Fibroblast of skin of right quadriceps (primary cell): ENCODE measurements at regions not wholly inside any gene's neighbourhood (a gene's known extent, or its start where the extent isn't known, plus 50 kb on each side); places are given as distances from the start of the nearest gene placed in this dataset.

Experiments used
- DNase-seq: peaks from one replicate; pipeline ENCODE4 v3.0.0-alpha.2; 2013

DNA sequence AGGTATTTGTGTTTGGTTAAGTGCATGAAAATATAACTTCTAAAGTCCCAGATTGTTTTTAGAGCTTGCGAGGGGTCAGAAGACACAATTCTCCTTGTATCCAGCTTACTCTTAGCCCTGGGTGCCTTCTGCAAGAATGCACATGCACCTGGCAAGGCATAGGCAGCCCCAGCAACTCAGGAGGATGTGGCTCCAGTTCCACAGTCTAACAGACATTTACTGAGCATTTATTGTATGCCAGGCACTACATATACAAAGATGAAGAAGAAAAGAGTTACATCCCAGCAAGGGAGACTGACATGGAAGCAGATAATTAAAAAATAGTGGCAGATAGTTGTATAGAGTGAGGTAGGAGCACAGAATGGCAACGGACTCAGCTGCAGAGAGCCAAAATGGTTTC, 101.1 kb upstream of the FRY start:
- no peak for DNase-seq

DNA sequence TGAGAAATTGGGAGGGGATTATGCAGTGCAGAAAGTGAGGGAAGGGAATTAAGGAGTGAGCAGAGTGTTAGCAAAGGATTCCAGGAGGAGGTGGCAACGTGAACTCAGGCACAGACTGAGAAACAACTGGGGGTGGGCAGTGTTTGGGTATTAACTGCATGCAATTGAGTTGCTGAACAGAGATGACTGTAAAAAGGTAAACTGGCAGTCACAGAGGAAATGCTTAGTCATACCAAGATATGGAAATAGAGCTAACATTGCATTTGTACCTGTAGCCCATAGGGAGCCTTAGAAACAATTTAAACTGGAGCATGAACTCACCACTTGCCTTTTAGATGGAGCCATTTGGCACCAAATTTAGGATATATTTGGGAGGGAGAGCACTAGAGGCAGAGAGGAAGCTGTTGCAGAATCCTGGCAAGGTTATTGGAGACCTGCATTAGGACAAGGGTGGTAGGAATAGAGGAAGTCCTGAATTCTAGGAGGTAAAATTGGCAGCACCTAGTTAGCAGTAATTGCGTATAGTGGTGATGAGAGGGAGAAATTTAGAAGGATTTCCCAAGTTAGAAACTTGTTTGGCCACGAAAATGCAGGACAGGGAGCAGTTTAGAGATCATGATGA, 100.6 kb upstream of the FRY start:
- no peak for DNase-seq

DNA sequence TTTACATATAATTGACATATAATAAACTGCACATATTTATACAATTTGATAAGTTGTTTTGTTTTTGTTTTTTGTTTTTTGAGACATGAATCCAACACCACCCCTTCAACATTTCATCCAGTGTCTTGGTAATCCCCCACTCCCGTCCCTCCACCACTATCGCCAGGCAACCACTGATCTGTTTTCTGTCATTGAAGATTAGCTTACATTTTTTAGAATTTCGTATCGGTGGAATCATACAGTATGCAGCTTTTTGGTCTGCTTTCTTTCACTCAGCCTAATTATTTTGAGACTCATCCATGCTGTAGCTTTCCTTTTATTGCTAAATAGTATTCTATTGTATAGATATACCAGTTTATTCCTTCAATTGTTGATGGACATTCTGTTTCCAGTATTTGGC, 94.1 kb upstream of the FRY start:
- no peak for DNase-seq

DNA sequence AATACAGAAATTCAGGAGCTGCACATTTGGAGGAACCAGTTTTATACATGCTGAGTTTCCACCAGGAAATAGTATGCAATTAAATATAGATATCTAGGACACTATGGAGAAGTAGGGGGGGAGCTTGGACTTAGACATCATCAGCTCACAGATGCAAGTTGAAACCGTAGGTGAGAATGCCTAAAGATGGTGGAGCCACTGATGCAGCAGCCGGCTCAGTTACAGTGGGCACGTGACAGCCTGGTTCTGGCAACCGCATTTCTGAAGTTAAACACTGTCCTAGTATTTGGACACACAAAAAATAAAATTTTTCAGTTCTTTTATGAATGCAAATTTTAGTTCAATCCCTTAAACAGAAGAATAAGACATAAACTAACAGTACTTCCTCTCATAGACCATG, 91.5 kb upstream of the FRY start:
- no peak for DNase-seq

DNA sequence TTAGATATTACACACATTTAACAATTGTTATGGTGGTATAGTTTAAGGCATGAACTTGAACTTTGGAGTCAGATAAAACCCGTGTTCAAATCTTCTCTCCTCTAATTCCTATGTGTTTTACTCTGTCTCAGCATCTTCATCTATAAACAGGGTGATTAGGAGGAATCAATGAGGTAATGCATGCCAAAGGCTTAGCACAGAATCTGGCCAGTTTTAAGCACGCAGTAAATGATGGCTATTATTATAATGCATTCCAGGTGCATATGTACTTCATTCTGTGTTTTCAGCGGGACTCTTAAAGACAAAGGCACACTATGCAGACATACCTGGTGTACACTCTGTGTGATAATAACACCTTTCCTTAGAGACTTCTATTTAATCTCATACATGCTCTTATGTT, 88.0 kb upstream of the FRY start:
- DNase-seq = peak; percentile 27

DNA sequence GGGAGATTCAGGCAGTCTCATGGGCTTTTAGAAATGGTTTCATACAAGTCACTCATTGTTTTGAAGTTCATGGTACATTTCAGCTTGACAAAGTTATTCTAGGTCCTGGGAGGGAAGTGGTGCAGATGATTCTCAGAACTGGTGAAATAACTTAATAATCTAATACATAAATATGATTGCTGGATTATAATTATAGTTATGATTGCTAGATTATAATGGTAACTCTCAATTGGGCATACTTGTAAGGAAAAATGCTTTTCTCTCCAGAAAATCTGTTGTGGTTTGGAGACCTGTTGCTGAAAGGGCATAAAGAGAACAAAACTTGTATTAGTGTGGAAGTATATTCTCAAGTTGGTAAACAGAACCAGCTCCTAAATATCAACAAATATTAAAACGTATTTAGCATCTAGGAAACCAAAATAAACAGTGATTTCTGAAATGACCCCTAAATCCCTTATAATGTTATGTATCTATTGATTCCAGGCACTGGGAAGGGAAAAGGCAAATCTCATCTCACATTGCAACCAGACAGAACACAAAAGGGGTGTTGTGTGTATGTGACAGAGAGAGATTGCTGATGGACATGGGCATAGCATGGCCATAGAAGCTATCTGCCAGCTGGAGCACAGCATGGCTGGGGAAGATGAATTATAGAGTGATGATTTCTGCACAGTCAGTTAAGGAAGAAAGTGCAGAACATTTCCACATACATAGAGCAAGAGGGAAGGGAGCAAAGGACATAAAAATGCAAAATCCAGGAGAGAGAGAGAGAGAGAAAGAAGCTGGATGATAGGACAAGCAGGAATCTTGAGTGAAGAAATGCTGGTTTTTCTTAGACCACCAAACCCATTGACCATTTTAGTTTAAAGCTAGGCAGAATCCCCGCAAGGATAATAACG, 87.1 kb upstream of the FRY start:
- no peak for DNase-seq

DNA sequence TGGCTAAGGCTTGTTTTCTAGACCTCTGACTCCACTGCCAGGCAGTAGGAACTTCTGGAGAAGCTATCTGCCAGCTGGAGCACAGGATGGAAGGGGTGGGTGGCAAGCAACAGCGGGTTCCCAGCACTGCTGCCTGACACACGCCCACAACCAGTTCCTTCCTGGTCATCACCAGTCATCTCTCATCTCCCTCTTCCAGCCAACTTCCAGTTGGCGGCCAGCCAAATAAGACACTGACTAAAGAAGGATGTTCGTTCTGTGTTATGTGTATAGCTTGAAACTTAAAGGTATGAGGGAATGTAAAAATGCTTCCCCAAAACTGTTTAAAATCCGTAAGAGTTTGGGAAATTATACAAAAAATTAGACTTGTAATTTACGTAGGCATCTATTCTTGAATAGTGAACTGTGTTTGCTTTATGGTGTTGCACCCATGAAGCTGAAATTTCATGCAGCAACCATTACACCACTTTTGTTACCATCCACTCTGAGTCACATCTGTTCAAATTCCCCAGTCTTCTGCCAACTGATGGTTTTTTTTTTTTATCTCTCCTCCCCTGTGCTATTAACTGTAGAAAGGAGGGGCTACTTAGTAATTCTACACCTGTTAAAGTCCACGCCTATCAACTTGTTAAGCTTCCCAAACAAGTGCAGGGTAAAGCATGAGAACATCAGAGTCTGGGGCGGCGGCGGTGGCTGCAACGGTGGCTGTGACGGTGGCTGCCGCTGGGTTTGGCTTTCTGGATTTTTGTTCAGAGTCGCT, 86.2 kb upstream of the FRY start:
- DNase-seq = peak; percentile 60

DNA sequence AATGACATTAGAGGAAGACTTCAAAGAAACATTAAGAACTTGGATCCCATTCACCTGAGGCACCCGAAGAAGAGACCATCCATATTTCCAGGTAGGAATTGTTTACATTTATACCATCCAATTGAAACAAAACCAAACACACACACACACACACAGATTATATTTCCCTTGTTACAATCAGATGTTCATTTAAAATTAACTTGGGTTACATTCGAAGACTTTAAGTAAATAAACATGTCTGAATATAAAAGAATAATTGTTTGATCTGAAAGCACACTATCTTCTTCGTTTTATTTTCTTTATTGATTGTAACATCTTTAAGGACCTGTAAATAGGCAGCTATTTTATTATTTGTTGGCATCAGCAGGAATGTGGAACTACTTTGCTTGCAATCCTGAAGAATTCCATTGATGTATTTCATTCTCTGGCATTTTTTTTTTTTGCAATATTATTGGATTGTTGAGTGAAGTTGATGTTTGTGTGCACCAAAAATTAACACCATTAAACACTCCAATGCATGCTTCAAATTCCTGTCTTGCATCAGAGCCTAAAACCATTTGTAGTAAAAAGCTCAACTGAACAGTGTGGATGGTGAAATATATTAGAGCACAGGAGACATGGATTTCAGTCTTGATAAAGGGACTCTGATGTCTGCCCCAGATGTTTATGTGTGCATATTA, 85.3 kb upstream of the FRY start:
- peak; percentile 70 for DNase-seq

DNA sequence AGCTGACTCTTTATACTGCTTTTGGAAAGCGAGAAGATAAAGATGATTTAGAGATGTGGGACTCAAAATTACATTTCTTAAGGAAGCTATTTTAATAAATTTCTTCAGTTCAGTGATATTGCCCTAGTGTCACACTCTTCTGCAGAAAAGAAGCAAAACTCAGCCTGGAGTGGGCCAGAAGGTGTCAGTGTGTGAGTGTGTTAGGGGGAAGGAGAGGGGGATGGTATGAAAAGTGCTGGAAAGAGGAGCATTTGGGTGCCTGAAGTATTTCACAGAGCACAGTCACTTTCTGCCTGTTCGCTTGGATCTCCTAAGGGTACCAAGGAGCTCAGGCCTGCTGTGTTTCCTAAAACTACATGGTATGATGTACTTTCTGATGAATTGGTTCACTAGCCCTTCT, 84.5 kb upstream of the FRY start:
- DNase-seq = no peak

DNA sequence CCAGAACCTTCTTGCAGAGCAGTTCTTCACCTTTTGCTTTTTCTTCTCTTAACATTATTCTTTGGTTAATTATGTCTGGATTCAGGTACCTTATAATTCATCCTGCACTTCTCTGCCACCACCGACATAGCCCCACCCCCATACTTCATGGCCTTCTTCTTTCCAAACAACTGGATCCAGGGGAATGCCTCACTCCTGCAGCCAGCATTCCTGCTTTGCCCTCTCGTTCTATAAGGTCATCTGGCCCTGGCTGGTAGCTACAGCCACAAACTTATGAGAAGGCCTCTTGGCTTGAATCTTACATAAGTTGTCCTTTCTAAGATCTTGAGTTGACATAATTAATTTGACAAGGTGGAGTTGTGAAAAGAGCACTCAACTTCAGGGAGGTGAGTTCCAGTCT, 84.1 kb upstream of the FRY start:
- DNase-seq = no peak

DNA sequence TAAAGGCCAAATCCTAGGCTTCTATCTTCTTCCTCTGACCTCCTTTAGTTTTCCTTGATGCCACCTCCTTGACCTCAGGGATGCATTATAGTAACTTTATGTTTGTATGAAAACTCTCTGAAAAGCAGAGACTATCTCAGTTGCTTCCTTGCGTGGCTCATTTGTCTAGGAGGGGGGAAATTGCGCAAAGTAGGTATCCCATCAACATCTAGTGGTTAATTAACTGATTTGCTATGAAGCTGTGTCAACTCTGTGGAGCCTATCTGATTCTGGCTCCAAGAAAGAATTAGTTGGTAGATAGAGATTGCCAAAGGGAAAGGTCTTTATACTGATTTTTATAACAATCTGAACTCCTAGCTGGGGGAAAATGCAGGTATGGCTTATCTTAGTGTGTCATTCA, 82.1 kb upstream of the FRY start:
- DNase-seq = no peak

DNA sequence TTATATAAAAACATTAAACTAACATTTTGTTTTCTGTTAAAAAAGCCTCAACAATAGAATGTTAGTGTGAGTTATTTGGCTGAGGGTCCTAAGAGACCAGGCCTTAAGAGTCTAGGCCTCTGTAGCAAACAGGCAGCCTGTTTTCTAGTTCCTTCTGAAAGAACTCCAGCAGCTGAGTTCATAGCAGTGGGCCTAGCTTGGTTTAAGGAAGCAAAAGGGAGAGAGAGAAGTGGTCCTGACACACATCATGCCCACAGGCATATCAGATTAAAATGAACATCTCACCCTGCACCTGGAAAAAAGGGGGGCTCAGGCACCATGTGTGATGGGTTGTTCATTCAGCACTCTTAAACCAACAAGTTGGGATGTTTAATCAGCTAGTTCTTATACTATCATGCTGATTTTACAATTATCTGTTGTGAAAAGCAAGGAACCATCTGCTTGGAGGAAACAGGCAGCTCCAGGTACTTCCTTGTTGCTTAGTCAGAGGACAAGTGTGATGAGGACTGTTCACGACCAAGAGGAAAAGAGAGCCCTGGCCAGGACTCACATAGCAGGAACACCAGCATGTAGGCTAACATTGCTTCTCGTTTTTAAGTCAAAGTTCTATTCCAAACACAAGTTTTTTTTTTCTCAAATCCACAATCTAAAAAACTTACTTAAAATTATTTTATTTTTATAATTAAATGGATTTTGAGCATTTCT, 81.3 kb upstream of the FRY start:
- DNase-seq = no peak

DNA sequence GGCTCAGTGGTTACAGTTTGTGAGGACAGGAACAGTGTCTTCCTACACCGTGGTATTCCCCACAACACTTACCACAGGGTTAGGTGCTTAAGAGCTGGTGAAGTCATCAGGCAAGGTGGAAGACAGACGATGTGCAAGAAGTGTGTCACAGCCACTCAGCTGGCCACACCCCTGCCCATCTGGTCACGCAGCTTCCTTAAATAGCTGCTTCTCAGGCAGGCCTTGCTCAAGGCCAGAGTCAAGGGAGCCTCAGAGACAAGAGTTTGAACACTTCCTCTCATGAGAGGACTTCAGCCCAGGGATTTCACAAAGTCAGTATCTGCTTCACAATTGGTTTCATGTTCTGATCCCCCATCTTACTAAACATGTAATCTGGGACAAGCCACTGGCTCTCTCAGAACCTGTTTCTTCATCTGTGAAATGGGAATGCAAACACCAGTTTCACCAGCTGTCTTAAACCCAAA, 80.3 kb upstream of the FRY start:
- DNase-seq = no peak

DNA sequence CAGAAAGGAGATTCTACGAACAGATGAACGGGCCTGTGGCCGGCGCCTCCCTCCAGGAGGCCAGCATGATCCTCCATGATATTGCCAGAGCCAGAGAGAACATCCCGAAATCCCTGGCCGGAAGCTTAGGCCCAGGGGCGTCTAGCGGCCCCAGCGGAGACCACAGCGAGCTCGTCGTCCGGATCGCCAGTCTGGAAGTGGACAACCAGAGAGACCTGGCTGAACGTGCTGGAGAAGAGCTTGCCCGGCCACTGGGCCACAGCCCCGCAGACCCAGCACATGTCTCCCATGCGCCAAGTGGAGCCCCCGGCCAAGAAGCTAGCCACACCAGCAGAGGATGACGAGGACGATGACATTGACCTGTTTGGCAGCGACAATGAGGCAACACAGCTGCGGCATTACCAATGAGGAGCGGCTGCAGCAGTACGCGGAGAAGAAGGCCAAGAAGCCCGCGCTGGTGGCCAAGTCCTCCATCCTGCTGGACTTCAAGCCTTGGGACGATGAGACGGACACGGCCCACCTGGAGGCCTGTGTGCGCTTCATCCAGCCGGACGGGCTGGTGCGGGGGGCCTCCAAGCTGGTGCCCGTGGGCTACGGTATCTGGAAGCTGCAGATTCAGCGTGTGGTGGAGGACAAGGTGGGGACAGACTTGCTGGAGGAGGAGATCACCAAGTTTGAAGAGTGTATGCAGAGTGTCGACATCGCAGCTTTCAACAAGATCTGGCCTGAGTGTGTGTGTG, 78.8 kb upstream of the FRY start:
- DNase-seq = no peak

DNA sequence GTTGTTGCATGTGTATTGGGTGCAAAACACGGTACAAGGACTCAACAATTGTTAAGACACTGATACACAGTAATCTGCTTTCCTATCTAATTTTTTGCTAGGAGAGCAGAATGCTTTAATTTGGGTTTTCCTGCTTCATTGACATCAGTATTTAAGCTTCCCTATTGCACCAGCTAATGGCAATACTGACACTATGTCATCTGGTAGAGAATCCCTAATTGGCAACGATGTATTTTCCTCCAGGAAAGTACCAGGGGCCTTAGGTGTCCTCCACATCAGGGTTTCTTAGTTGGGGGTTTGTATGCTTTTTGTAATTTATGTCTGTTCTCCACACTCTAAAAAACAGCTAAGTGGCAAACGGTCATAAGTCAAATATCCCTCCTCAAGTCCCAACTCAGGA, 76.5 kb upstream of the FRY start:
- no peak for DNase-seq

DNA sequence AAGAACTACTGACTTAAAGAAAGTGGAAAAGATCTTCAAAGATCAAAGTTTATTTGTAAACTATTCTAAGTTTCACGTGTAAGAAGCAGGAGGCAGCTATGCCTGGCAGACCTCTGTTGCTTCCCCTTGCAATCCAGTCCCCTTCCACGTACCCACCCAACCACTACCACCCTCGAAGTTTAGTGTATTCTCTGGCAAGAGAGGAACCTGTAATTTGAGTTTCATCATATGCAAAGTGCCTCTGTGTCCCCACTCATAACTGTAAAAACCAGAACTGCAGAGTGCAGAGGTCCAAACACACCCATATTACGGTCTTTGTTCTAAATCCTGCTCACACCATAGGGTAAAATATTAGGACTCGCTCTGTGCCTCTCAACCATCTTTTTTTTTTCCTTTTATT, 75.8 kb upstream of the FRY start:
- no peak for DNase-seq

DNA sequence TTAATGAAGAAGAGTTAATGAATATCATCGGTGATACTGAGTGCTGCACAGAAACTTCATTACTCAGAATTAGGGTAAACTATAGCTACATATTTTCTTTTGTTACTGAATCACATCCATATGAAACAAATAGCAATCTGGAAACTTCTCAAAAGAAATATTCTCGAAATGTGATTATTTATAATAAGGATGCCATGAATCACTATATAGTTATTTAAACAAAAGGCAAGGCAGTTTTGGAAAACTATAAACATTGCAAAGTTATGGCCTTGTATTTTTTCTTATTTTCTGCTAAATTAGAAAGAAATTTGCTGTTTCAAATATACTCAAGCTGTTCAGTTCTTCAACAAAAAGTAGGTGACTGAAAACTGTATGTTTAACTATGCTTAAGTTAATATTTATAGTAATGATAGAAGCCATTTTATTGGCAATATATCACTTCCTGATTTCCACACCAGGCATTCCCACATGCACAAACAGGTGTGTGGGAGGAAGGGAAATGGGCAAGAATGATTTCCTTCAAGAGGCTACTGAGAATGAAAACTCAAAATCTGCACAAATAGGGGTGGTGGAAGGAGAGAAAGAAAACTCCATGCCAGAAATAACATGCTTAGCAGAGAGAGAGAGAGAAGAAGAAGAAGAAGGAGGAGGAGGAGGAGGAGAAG, 74.5 kb upstream of the FRY start:
- no peak for DNase-seq

DNA sequence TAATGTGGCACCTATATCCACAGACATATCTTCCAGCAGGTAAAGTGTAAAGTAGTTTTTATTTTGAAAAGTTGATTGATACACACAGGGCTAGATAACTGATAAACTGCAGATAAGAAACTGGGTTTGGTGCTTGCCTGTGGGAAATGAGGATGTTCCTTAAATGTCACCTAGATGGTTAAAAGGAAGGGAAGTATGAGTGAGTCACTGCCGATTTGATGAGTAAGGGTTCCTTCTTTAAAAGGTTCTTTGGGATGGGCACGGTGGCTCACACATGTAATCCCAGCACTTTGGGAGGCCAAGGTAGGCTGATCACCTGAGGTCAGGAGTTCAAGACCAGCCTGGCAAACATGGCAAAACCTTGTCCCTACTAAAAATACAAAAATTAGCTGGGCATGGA, 73.8 kb upstream of the FRY start:
- DNase-seq = no peak

DNA sequence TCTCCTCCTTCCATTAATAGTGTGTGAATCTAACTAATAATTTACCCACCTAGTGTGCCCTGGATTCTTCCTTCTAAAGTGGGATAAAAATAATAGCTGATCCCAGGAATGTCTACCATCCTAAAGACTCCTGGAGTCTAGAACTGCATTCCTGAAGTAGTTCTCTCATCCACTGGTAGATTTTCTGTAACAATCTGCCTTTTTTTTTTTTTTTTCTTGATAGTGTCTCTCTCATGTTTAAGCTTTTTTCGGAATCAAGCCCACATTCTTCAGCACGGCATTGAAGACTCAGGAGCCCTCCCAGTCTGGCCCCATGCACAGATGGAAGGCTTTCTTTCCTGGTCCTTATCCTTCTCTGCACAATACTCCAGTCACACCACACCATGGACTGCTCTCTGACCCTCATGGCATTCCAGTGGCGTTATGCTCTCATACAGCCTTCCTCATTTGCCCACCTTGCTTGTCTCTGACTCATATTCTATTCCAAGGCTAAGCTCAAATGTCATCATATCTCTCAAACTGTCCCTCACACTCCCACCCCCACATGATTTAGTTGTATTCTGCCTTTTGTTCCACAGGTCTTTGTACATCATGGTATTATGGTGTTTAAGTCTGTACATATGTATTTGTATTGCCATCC, 68.7 kb upstream of the FRY start:
- DNase-seq = no peak

DNA sequence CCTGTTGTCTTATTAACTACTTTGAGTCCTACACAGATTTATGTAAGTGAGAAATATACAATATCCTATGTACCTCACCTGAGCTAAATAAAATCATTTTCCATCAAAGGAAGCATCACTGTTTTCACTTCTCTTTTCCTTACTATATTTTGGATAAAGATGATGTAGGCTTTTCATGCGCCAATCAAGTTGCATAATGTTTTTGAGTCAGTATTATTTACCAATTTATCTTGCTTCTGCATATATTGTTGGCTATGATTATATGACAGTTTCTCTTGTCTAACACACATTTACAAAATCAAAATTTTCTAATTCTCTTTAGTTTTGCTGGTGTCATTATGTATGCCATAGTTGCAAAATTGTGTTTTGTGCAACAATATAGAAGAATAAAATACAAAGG, 67.9 kb upstream of the FRY start:
- no peak for DNase-seq

DNA sequence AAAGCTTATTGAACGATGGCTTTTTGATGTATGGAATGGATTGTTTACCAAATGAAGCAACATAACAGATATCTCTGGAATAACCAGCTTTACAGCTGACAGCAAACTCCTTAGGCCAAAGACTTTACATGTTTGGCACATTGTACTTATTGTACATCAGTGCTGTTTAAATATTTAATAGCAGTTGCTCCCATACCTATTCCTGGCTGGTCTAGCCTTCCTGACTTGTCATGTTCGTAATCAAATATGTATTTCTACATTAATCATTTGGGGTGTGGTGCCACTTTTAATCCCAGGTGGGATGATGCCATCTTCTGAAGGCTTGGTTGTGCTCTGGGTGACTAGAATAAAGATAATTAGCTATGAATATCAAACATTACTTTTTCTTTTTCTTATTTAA, 67.4 kb upstream of the FRY start:
- DNase-seq = no peak
